Kidney epithelial cell (primary cell): ENCODE measurements at regions not wholly inside any gene's neighbourhood (a gene's known extent, or its start where the extent isn't known, plus 50 kb on each side); places are given as distances from the start of the nearest gene placed in this dataset.

Experiments
- DNase-seq: peaks from one replicate; pipeline ENCODE4 v3.0.0-alpha.2; 2010; ENCODE audit warnings: low read depth
- H3K27me3 ChIP-seq: 2 replicates; pipeline ENCODE4 v1.6.0; 2011; ENCODE audit warnings: low read length; ENCODE audit not compliant: control insufficient read depth, insufficient read depth
- H3K36me3 ChIP-seq: 2 replicates; pipeline ENCODE4 v1.5.1; 2011; ENCODE audit warnings: low read length; ENCODE audit not compliant: control insufficient read depth, insufficient read depth
- H3K4me3 ChIP-seq: 2 replicates; pipeline ENCODE4 v1.5.1; 2011; ENCODE audit warnings: low read depth, mild to moderate bottlenecking, control low read depth, low read length
- CTCF ChIP-seq: IDR thresholded peaks from 2 replicates; pipeline ENCODE4 v1.5.1; 2011; ENCODE audit warnings: mild to moderate bottlenecking, moderate library complexity, low read length, control low read depth, inconsistent platforms; ENCODE audit not compliant: insufficient read depth, poor library complexity, severe bottlenecking

DNA sequence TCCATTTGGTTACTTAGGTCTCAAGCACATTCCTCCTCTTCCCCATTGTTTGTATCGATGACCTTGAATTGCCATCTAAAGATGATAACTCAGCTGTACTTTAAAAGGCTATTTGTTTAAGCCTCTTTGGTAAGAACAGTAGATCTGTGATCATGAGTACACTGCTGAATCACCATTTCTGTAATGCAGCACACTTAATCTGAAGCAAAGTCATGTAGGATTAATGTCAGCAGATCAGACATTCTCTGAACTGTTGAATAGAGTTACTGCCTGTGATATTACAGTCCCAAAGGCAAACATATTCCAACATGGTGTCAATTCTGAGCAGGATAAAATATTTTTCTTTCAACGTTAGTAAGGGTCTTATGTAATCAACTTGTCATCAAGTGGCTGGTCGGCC, 631.6 kb downstream of the TECRL start:
- no peak for TF ChIP-seq CTCF
- Histone ChIP-seq H3K36me3 (no peaks in the 10 kb centered on the region), H3K27me3 (no peaks in the 10 kb centered on the region), H3K4me3 (no peak overlapping the region)
- no peak for DNase-seq

GRCh38 chr4:63764400-63764799, 644.9 kb downstream of the TECRL start:
- Histone ChIP-seq H3K27me3 (no peaks in the 10 kb centered on the region), H3K36me3 (no peaks in the 10 kb centered on the region), H3K4me3 (no peak overlapping the region)
- DNase-seq, result no peak
- TF ChIP-seq CTCF, result no peak

GRCh38 chr4:63757929-63758328, 651.3 kb downstream of the TECRL start:
- Histone ChIP-seq H3K4me3 (no peak overlapping the region), H3K36me3 (no peaks in the 10 kb centered on the region), H3K27me3 (no peaks in the 10 kb centered on the region)
- DNase-seq, result no peak
- no peak for TF ChIP-seq CTCF

- no peak for TF ChIP-seq CTCF
- no peak for DNase-seq
- no peak overlapping the region for H3K4me3 ChIP-seq
- no peaks in the 10 kb centered on the region for H3K27me3 ChIP-seq
- H3K36me3 ChIP-seq, result no peaks in the 10 kb centered on the region
Observed at GRCh38 chr4:63742882-63743281, 666.4 kb downstream of the TECRL start.

- TF ChIP-seq CTCF, result no peak
- H3K36me3 ChIP-seq, result no peaks in the 10 kb centered on the region
- no peak overlapping the region for H3K4me3 ChIP-seq
- no peak for DNase-seq
- no peaks in the 10 kb centered on the region for H3K27me3 ChIP-seq
Observed at GRCh38 chr4:63729519-63729918, 679.7 kb downstream of the TECRL start.

DNA sequence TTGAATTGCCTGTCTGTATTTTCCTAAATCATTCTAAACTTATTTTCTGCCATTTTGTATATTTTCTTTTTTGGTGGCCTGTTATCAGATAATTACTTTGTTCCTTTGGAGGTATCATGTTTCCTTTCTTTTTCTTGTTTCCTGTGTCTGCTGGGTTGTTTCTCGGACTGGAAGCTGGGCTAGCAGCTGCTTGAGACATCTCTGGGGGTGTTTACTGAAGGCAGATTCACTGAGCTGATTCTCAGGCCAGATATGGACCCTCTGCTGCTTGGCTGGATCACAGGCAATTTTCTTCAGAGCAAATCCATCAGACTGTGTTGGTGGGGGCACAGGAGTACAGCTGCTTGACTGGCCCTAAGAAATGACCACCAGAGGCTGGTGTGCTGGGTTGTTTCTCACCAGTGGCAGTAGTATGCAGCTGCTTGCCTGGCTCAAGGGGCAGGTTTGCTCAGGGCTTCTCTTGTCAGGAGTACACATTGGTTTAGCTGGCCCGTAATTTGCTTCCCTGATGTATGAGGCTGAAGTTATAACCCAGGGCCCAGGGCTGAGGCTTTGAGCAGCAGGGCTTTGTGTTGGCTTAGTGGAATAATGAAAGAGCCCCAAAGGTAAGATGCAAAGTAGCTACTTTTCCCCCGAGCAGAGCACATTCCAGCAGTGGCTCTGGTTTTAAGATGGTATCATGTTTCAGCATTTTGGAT, 680.6 kb downstream of the TECRL start:
- no peak for DNase-seq
- H3K27me3 ChIP-seq, result no peaks in the 10 kb centered on the region
- H3K4me3 ChIP-seq, result no peak overlapping the region
- no peaks in the 10 kb centered on the region for H3K36me3 ChIP-seq
- no peak for TF ChIP-seq CTCF
